Omental fat pad (tissue), 3 donors: ENCODE measurements at regions not wholly inside any gene's neighbourhood (a gene's known extent, or its start where the extent isn't known, plus 50 kb on each side); places are given as distances from the start of the nearest gene placed in this dataset.

Source experiments
- ATAC-seq: fragments of 150-250 bp; one replicate; pipeline ENCODE4 v1.9.1; 2016; ENCODE audit warnings: mild to moderate bottlenecking, moderate library complexity; ENCODE audit not compliant: low FRiP score
- DNase-seq: peaks from one replicate; pipeline ENCODE4 v3.0.0-alpha.2; 2019; ENCODE audit warnings: low spot score
- CTCF ChIP-seq, 3 donors: fragments of 450-650 bp; IDR thresholded peaks; one replicate each; pipeline ENCODE4 v1.5.1; 2016 to 2017; ENCODE audit warnings: antibody characterized with exemption in 3 of 3, mild to moderate bottlenecking in 3 of 3, moderate library complexity in 2 of 3

GRCh38 chr5:89992201-89992600 lies 417.4 kb downstream of the CETN3 start:
- no peak for ATAC-seq
- DNase-seq, result no peak
- TF ChIP-seq CTCF (IDR thresholded peaks at IDR 0.05), result no peak

GRCh38 chr5:89991592-89991991 lies 418.0 kb downstream of the CETN3 start:
- no peak for ATAC-seq
- no peak for DNase-seq
- no peak for TF ChIP-seq CTCF (IDR thresholded peaks at IDR 0.05)

GRCh38 chr5:89989776-89990175 lies 419.8 kb downstream of the CETN3 start:
- TF ChIP-seq CTCF (IDR thresholded peaks at IDR 0.05), result no peak
- DNase-seq (no peak), ATAC-seq (no peak)

GRCh38 chr5:89988998-89989655 lies 420.4 kb downstream of the CETN3 start:
- DNase-seq (no peak), ATAC-seq (no peak)
- no peak for TF ChIP-seq CTCF (IDR thresholded peaks at IDR 0.05)

GRCh38 chr5:89988129-89988810 lies 421.3 kb downstream of the CETN3 start:
- no peak for ATAC-seq
- no peak for DNase-seq
- TF ChIP-seq CTCF (IDR thresholded peaks at IDR 0.05), result no peak

GRCh38 chr5:89983216-89983615 lies 426.3 kb downstream of the CETN3 start:
- no peak for TF ChIP-seq CTCF (IDR thresholded peaks at IDR 0.05)
- ATAC-seq (no peak), DNase-seq (no peak)
